A549 (cell line): ENCODE measurements at regions not wholly inside any gene's neighbourhood (a gene's known extent, or its start where the extent isn't known, plus 50 kb on each side); places are given as distances from the start of the nearest gene placed in this dataset.

ENCODE experiments used
- ATAC-seq, 2 experiments: fragments of 200-7000 bp in 1 of 2; fragments of >200 bp in 1 of 2; cut with Nextera tagmentation in 1 of 2; cut with Tn5 transposase in 1 of 2; 3 replicates each; pipeline versions ENCODE4 v1.8.0 to v1.9.1; 2018 to 2020; ENCODE audit warnings: mild to moderate bottlenecking in 1 of 2, moderate library complexity in 1 of 2
- CTCF ChIA-PET: fragments of 300-600 bp; sonication (Branson Sonifier 250); formaldehyde crosslinking; extraction: SDS; loops from one replicate; lab custom pipeline; 2021; ENCODE audit warnings: antibody characterized with exemption, inconsistent platforms; lab: Yijun Ruan, JAX
- POLR2A ChIA-PET: fragments of 350-600 bp; formaldehyde crosslinking; extraction: SDS; loops from one replicate; lab custom pipeline; 2021; ENCODE audit warnings: antibody characterized with exemption, inconsistent platforms; lab: Yijun Ruan, JAX
- DNase-seq, 2 experiments: peaks; one replicate each; pipeline versions ENCODE4 v3.0.0 to v3.0.0-alpha.2; 2011 to 2016; ENCODE audit warnings: low read depth in 1 of 2, low spot score in 1 of 2
- FAIRE-seq: peaks from 2 replicates; lab custom pipeline; 2011; peaks lifted over from hg19 to GRCh38; lab: Jason Lieb, UNC
- H3K27ac ChIP-seq, 2 experiments: fragments of >200 bp; sonication (Bioruptor Twin); formaldehyde crosslinking; 3 replicates each; pipeline ENCODE4 v1.5.1; 2016 to 2017
- H3K4me1 ChIP-seq: fragments of >200 bp; sonication (Bioruptor Twin); formaldehyde crosslinking; 3 replicates; pipeline ENCODE4 v1.6.1; 2016
- H3K4me2 ChIP-seq: fragments of >200 bp; sonication (Bioruptor Twin); formaldehyde crosslinking; 3 replicates; pipeline ENCODE4 v1.6.1; 2016
- H3K4me3 ChIP-seq: fragments of >200 bp; sonication (Bioruptor Twin); formaldehyde crosslinking; 3 replicates; pipeline ENCODE4 v1.5.1; 2016
- H3K9me3 ChIP-seq: fragments of >200 bp; sonication (Bioruptor Twin); formaldehyde crosslinking; 3 replicates; pipeline ENCODE4 v1.6.1; 2016
- BHLHE40 ChIP-seq: IDR thresholded peaks from 2 replicates; pipeline ENCODE4 v1.6.1; 2012; ENCODE audit warnings: low read depth, low read length, inconsistent platforms
- CHD4 ChIP-seq: fragments of 200-600 bp; sonication (generic); IDR thresholded peaks from 2 replicates; pipeline ENCODE4 v1.6.1; 2016; ENCODE audit warnings: antibody characterized with exemption, mild to moderate bottlenecking, borderline replicate concordance
- FOSB ChIP-seq: fragments of 250-450 bp; sonication (Bioruptor Pico); IDR thresholded peaks from 2 replicates; pipeline ENCODE4 v1.5.0; 2020; ENCODE audit warnings: mild to moderate bottlenecking, moderate library complexity
- HOXB13 ChIP-seq: fragments of 250-450 bp; sonication (Bioruptor Pico); IDR thresholded peaks from 2 replicates; pipeline ENCODE4 v1.5.0; 2020; ENCODE audit warnings: low read depth, mild to moderate bottlenecking, moderate library complexity
- JUNB ChIP-seq: fragments of >200 bp; sonication (Bioruptor Twin); formaldehyde crosslinking; IDR thresholded peaks from 2 replicates; pipeline ENCODE4 v1.6.1; 2016
- MAFK ChIP-seq: fragments of 450-650 bp; IDR thresholded peaks from 2 replicates; pipeline ENCODE4 v1.6.1; 2014; ENCODE audit not compliant: partially characterized antibody
- PHF8 ChIP-seq: fragments of 200-600 bp; sonication (generic); IDR thresholded peaks from 2 replicates; pipeline ENCODE4 v1.6.1; 2016; ENCODE audit warnings: low read depth, mild to moderate bottlenecking, antibody characterized with exemption, moderate library complexity, borderline replicate concordance
- POLR2A ChIP-seq: IDR thresholded peaks from 2 replicates; pipeline ENCODE4 v1.6.1; 2012; ENCODE audit warnings: mild to moderate bottlenecking, low read length
- RARB ChIP-seq: fragments of 250-450 bp; sonication (Bioruptor Pico); IDR thresholded peaks from 2 replicates; pipeline ENCODE4 v1.8.0; 2021; ENCODE audit warnings: mild to moderate bottlenecking, moderate library complexity
- RCOR1 ChIP-seq: fragments of 150-350 bp; IDR thresholded peaks from 2 replicates; pipeline ENCODE4 v1.6.1; 2014; ENCODE audit warnings: antibody characterized with exemption, low read length, low read depth
- SMC3 ChIP-seq: fragments of >200 bp; sonication (Bioruptor Twin); formaldehyde crosslinking; IDR thresholded peaks from 3 replicates; pipeline ENCODE4 v1.6.1; 2018; ENCODE audit warnings: inconsistent platforms
- SREBF2 ChIP-seq: fragments of 450-650 bp; IDR thresholded peaks from 2 replicates; pipeline ENCODE4 v1.6.1; 2014; ENCODE audit warnings: mild to moderate bottlenecking, moderate library complexity
- TP53 ChIP-seq: fragments of 250-450 bp; sonication (Bioruptor Pico); IDR thresholded peaks from 2 replicates; pipeline ENCODE4 v1.5.0; 2021; ENCODE audit warnings: mild to moderate bottlenecking, moderate library complexity
- ZC3H11A ChIP-seq: fragments of 450-650 bp; IDR thresholded peaks from 2 replicates; pipeline ENCODE4 v1.6.1; 2014; ENCODE audit warnings: antibody characterized with exemption, mild to moderate bottlenecking
- ZFP36 ChIP-seq: fragments of 450-650 bp; IDR thresholded peaks from 2 replicates; pipeline ENCODE4 v1.6.1; 2014; ENCODE audit warnings: borderline replicate concordance; ENCODE audit not compliant: partially characterized antibody
- WGBS: methylation state at CpG from one replicate; pipeline ENCODE4 v1.1.6; 2017; ENCODE audit errors: missing lambda C conversion rate; 5-methylcytosine and 5-hydroxymethylcytosine counted together
- TF ChIP-seq, protein P1 (sequence below): fragments of 200-600 bp; sonication (generic); IDR thresholded peaks from 2 replicates; pipeline ENCODE4 v1.6.1; 2016; ENCODE audit warnings: antibody characterized with exemption, mild to moderate bottlenecking, moderate library complexity
- TF ChIP-seq, protein P2 (sequence below): fragments of 450-650 bp; IDR thresholded peaks from 2 replicates; pipeline ENCODE4 v1.6.1; 2014; ENCODE audit warnings: antibody characterized with exemption
- TF ChIP-seq, protein P3 (sequence below): fragments of >200 bp; sonication (Bioruptor Twin); formaldehyde crosslinking; IDR thresholded peaks from 3 replicates; pipeline ENCODE4 v1.5.1; 2016
- TF ChIP-seq, protein P4 (sequence below): fragments of 250-450 bp; sonication (Bioruptor Pico); IDR thresholded peaks from 2 replicates; pipeline ENCODE4 v1.5.0; 2020; ENCODE audit warnings: low read depth, mild to moderate bottlenecking, moderate library complexity
- TF ChIP-seq, protein P5 (sequence below): fragments of >200 bp; sonication (Bioruptor Twin); formaldehyde crosslinking; IDR thresholded peaks from 2 replicates; pipeline ENCODE4 v1.6.1; 2016
- TF ChIP-seq, protein P6 (sequence below): fragments of 150-350 bp; IDR thresholded peaks from 2 replicates; pipeline ENCODE4 v1.6.1; 2014; ENCODE audit warnings: low read depth, mild to moderate bottlenecking, low read length
- TF ChIP-seq, protein P7 (sequence below): fragments of 250-450 bp; sonication (Bioruptor Pico); IDR thresholded peaks from 2 replicates; pipeline ENCODE4 v1.5.0; 2021; ENCODE audit warnings: mild to moderate bottlenecking, moderate library complexity, borderline replicate concordance

DNA sequence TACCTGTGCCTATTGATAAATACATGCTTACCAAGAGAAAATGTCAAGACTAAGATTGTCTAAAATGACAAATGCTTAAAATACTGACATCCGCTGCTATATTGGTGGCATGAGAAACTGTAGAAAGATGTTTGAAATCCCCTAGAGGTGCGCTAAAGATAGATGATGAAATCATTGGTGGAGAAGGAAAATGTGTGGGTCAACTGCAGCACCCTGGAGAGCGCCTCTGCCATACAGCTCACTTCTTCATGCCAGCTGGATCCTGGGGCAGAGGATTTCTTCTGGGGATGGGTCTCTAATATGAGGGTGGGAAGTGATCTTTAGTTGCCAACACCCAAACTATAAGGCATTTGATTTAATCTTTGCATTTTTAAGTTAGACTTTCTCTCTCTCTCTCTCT is 680.4 kb upstream of the POM121L12 start:
- Histone ChIP-seq H3K4me1 (no peaks in the 10 kb centered on the region), H3K9me3 (no peaks in the 10 kb centered on the region; the same call in 2 of the 3 replicates), H3K4me2 (no peak overlapping the region), H3K27ac (no peak overlapping the region), H3K4me3 (no peak overlapping the region)
- DNase-seq (no peak), FAIRE-seq (no peak), ATAC-seq (no peak)
- TF ChIP-seq, protein P1, sequence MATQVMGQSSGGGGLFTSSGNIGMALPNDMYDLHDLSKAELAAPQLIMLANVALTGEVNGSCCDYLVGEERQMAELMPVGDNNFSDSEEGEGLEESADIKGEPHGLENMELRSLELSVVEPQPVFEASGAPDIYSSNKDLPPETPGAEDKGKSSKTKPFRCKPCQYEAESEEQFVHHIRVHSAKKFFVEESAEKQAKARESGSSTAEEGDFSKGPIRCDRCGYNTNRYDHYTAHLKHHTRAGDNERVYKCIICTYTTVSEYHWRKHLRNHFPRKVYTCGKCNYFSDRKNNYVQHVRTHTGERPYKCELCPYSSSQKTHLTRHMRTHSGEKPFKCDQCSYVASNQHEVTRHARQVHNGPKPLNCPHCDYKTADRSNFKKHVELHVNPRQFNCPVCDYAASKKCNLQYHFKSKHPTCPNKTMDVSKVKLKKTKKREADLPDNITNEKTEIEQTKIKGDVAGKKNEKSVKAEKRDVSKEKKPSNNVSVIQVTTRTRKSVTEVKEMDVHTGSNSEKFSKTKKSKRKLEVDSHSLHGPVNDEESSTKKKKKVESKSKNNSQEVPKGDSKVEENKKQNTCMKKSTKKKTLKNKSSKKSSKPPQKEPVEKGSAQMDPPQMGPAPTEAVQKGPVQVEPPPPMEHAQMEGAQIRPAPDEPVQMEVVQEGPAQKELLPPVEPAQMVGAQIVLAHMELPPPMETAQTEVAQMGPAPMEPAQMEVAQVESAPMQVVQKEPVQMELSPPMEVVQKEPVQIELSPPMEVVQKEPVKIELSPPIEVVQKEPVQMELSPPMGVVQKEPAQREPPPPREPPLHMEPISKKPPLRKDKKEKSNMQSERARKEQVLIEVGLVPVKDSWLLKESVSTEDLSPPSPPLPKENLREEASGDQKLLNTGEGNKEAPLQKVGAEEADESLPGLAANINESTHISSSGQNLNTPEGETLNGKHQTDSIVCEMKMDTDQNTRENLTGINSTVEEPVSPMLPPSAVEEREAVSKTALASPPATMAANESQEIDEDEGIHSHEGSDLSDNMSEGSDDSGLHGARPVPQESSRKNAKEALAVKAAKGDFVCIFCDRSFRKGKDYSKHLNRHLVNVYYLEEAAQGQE, result peak; percentile 41; the same call in 1 of the 2 replicates
- TF ChIP-seq FOSB (no peak), HOXB13 (no peak), CHD4 (no peak)
- TF ChIP-seq, protein P2, sequence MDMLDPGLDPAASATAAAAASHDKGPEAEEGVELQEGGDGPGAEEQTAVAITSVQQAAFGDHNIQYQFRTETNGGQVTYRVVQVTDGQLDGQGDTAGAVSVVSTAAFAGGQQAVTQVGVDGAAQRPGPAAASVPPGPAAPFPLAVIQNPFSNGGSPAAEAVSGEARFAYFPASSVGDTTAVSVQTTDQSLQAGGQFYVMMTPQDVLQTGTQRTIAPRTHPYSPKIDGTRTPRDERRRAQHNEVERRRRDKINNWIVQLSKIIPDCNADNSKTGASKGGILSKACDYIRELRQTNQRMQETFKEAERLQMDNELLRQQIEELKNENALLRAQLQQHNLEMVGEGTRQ, result no peak
- POLR2A ChIA-PET, result no interaction called here
- CTCF ChIA-PET, result no interaction called here
- 17% methylated on average over 3 of the region's 3 CpGs for WGBS

DNA sequence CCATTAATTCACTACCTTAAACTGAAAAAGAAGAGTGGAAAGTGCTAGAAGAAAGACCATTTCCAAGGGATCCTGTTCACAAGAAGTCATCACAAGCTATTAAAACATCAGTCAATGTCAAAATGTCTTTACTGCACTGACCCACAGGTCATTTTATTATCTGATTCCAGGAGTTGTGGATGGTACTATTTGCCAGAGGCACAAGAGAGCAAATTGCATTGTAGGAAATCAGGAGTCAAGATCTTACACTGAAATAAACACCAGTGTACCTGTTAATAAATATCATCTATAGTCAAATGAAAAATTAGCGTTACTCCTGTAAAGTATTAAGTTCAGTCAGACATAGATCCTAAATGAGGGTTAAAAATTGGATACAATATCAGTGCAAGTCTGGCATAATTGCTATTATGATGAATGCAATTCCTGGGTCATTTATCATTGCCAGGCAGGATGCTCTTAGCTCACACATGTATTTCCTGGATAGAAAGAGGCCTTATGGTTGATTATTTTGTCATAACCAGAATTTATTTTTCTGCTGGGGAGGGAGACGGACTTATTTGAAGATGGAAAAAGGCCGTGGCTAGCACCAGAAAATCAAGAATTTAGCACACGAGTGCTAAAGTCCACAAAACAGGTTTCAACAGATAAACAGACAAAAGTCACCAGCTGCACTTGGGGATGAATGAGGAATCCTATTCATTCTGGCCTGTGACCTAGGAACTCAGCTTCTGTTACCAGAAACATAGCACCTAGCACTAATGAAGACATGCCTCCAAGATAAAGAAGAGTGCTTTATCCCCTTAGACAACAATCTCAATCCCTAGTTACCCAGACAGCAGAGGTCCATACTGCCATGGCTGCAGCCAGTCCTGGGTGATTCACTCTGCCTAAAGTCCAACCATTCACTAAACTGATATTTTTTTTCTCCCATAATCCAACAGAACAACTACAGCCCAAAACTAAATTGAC is 683.1 kb upstream of the POM121L12 start:
- DNase-seq (no peak), FAIRE-seq (no peak), ATAC-seq (no peak)
- ChIA-PET POLR2A (no interaction called here), CTCF (no interaction called here)
- Histone ChIP-seq H3K4me2 (no peak overlapping the region), H3K27ac (no peak overlapping the region), H3K4me1 (no peaks in the 10 kb centered on the region), H3K4me3 (no peak overlapping the region), H3K9me3 (no peaks in the 10 kb centered on the region; the same call in 2 of the 3 replicates)
- TF ChIP-seq JUNB, result no peak
- TF ChIP-seq POLR2A, result no peak
- no peak for TF ChIP-seq ZC3H11A
- no peak for TF ChIP-seq TP53 (CRISPR knock-in tag)
- no peak for TF ChIP-seq BHLHE40
- TF ChIP-seq, protein P3, sequence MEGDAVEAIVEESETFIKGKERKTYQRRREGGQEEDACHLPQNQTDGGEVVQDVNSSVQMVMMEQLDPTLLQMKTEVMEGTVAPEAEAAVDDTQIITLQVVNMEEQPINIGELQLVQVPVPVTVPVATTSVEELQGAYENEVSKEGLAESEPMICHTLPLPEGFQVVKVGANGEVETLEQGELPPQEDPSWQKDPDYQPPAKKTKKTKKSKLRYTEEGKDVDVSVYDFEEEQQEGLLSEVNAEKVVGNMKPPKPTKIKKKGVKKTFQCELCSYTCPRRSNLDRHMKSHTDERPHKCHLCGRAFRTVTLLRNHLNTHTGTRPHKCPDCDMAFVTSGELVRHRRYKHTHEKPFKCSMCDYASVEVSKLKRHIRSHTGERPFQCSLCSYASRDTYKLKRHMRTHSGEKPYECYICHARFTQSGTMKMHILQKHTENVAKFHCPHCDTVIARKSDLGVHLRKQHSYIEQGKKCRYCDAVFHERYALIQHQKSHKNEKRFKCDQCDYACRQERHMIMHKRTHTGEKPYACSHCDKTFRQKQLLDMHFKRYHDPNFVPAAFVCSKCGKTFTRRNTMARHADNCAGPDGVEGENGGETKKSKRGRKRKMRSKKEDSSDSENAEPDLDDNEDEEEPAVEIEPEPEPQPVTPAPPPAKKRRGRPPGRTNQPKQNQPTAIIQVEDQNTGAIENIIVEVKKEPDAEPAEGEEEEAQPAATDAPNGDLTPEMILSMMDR, result no peak
- TF ChIP-seq, protein P4, sequence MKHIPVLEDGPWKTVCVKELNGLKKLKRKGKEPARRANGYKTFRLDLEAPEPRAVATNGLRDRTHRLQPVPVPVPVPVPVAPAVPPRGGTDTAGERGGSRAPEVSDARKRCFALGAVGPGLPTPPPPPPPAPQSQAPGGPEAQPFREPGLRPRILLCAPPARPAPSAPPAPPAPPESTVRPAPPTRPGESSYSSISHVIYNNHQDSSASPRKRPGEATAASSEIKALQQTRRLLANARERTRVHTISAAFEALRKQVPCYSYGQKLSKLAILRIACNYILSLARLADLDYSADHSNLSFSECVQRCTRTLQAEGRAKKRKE (CRISPR knock-in tag), result no peak
- TF ChIP-seq RARB (CRISPR knock-in tag), result no peak
- TF ChIP-seq, protein P5, sequence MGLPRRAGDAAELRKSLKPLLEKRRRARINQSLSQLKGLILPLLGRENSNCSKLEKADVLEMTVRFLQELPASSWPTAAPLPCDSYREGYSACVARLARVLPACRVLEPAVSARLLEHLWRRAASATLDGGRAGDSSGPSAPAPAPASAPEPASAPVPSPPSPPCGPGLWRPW, result no peak
- TF ChIP-seq, protein P6, sequence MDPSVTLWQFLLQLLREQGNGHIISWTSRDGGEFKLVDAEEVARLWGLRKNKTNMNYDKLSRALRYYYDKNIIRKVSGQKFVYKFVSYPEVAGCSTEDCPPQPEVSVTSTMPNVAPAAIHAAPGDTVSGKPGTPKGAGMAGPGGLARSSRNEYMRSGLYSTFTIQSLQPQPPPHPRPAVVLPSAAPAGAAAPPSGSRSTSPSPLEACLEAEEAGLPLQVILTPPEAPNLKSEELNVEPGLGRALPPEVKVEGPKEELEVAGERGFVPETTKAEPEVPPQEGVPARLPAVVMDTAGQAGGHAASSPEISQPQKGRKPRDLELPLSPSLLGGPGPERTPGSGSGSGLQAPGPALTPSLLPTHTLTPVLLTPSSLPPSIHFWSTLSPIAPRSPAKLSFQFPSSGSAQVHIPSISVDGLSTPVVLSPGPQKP, result no peak
- no peak for TF ChIP-seq SMC3
- no peak for TF ChIP-seq ZFP36
- no peak for TF ChIP-seq RCOR1
- TF ChIP-seq, protein P7, sequence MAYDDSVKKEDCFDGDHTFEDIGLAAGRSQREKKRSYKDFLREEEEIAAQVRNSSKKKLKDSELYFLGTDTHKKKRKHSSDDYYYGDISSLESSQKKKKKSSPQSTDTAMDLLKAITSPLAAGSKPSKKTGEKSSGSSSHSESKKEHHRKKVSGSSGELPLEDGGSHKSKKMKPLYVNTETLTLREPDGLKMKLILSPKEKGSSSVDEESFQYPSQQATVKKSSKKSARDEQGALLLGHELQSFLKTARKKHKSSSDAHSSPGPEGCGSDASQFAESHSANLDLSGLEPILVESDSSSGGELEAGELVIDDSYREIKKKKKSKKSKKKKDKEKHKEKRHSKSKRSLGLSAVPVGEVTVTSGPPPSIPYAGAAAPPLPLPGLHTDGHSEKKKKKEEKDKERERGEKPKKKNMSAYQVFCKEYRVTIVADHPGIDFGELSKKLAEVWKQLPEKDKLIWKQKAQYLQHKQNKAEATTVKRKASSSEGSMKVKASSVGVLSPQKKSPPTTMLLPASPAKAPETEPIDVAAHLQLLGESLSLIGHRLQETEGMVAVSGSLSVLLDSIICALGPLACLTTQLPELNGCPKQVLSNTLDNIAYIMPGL (CRISPR knock-in tag), result no peak
- no peak for TF ChIP-seq PHF8
- no peak for TF ChIP-seq MAFK
- TF ChIP-seq SREBF2, result no peak
- WGBS, result 2% methylated on average over 4 of the region's 4 CpGs
